ENCODE measurements at regions not wholly inside any gene's neighbourhood (a gene's known extent, or its start where the extent isn't known, plus 50 kb on each side); places are given as distances from the start of the nearest gene placed in this dataset.
"Not testable (repeated sequence)": the region's sequence is repeated elsewhere in the genome, so short reads cannot be mapped to it uniquely, and the experiment has no call there.

DNA sequence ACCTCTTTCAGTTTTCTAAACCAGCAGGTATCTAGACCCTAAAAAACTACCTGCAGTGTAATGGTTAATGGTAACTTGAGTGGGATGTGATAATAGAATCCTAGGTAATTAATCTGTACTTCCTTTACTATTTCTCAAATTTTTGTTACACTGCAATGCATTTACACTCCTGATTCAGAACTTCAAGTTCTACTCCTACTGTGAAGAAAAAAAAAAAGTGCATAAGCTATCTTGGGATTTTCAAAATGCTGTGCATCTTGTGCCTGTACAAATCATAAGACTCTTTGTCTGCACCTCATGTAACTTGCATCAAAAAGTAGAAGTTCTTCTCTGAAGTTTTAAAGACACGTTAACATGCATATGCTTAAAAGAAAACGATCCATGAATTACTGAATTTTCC lies 554.1 kb downstream of the CETN3 start:
- intact Hi-C loops (cut with micrococcal nuclease) = no loop called here

DNA sequence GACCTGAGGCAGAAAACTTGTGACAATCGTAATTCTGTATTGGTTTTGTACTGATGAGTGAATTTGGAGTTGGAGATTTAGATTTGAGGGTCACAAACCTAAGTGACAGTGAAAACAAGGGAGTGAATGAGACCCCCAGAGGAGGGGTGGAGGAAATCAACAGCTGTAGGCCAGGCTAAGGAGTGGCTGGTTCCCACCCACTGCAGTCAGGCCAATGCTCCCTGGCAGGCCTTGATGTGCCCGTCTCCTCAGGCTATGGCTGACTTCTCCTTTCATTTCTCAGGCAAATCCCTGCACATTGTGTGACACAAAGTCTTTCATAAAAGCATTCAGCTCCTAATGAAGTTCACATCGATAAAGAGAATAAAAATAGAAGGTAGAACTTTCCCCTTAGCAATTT lies 557.6 kb downstream of the CETN3 start:
- intact Hi-C loops (cut with micrococcal nuclease) = no loop called here

DNA sequence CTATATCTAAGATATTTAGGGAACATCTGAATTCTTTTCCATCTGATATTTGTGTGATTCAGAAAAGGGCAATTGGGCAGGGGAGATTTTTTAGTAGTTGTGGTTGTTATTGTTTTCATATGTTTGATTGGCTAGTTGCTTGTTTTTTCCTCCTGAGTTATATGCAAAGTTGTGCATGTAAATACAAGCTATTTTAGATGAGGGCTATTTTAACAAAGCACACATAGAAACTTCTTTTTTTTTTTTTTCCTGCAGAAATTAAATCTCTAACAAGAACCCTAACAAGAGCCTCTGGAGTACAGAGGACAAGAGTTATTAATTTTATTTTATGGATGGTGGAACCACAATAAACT lies 559.1 kb downstream of the CETN3 start:
- intact Hi-C loops (cut with micrococcal nuclease) = no loop called here

DNA sequence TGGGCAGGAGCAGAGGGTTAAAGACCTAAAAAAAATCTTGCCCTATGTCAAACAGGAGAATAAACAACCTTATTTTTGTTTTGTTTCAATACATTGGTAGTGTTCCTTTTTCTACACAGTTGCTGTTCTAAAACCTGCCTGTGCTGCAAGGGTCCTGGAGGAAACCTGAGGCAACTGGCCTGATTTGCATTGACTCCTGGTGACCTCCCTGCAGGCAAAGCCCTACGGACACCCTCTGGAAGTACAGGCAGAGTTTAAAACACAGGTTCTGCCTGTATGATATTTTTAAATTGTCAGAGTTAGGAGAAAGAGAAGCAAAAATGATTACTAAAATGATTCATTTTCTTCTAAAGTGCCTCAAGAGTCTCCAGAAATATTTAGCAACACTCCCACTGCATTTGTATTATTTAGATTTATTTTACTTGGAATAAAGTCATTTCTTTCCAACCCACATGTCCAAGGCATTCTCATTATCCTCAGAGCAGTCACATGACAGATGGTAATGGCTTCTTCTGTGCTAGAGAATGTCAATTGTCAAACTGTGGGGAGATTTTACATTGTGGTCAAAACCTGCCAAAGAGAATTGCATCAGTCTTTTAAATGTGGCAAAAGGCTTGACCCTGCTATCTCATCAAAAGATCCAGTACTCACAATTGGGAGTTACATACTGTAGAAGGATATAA lies 559.6 kb downstream of the CETN3 start:
- intact Hi-C loops (cut with micrococcal nuclease) = no loop called here

DNA sequence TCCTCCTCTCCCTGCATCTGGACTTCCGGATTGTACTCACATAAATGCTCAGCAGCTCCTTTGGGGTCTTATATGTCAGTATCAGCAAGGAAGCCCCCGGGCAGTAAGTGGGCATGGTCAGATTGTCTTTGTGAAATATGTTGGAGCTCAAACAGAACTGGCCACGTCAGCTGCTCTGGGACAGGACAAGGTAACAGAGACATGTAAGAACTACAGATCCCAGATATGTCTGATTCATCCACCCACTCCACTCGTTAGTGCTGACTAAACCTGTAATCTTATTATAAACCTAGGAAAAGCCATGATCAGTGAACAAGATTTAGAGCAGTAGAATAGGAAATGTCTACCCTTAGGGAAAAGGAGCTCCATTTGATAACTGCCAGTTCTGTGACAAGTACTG lies 561.8 kb downstream of the CETN3 start:
- intact Hi-C loops (cut with micrococcal nuclease) = no loop called here

DNA sequence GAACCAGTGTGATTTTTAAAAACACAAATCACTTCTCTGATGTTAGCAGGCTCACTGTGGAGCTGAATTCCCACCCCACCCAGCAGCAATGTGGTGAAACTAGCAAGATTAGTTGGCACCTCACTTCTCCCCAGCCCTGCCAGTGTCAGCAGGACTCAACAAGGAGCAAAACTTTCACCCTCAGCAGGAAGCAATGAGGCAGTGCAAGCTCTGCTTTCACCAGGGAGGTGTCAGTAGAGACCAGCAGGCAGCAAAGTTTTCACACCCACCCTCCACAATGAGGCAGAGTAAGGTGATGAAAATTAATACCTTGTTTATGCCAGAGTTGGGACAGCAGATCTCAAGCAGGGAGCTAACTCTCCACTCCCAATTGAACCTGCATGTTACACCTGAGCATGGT lies 565.0 kb downstream of the CETN3 start:
- intact Hi-C loops (cut with micrococcal nuclease) = no loop called here

DNA sequence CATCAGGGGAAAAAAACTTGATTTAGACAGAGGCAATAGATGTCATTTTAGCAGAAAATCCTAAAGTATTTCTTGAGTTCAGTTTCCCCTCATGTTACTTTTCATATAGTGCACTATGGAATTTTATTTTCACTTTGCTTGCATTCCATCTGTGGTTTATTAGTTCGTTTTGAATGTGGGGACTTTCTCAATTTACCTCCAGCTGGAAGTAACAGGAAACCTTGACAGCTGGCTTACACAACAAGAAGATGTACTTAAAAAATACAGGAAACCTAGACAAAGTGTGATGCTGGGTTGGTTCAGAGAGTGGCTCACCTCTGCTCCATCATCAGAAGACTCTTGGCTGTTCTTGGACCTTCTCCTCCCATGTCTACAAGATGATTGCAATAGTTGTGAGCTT lies 567.0 kb downstream of the CETN3 start:
- intact Hi-C loops (cut with micrococcal nuclease) = no loop called here

DNA sequence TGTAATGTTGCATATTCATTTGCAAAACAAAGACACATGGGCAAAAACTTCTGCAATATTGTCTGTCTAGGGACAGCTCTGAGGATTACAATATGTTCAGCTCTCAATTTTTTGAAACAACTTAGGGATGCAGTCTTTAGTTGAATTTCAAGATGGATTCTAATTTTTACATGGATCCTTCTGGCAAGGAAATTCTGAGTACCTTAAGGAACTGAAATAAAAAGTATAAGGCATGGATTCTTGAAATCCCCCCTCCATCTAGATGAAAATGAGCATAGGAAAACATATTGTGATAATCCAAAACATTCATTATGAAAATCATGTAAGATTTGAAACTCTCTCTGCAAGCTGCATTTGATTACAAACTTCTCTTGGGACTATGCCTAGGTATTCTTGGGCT lies 568.6 kb downstream of the CETN3 start:
- intact Hi-C loops (cut with micrococcal nuclease) = no loop called here

DNA sequence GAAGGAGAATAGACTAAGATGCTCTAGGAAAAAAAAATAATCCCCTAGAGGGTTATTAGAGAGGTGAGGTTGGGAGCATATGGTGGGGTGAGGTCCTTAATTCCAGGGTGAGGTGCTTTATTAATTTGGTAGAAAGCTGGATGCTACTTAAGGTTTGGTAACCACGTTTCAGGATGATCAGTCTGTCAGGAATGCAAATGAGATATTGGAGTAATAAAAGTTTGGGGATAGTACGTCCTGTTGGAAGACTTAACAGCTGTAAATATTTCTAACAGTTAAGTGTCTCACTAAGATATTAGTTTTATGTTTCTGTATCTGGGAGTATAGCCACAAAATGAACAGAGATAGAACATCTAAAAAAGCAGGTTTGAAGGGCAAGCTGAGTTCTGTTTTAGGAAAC lies 578.9 kb downstream of the CETN3 start:
- intact Hi-C loops (cut with micrococcal nuclease) = no loop called here

DNA sequence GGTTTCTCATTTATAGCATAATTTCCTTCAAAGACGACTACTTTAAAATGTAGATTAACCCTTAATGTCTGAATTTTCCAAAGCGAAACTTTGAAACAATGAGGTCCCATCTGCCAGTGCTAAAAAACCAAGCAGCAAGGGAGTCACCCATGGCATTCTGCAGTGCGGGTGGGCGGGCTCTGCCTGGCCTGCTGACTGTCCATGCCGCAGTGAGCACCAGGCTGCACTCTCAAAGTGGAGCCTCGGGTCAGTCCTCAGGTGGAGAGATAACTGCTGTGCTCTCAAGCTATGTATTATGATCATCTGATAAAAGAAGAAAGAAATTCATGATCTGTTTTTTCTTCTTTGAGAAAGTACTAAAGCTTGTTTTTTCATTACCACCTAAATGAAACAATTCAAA lies 581.6 kb downstream of the CETN3 start:
- intact Hi-C loops (cut with micrococcal nuclease) = no loop called here

DNA sequence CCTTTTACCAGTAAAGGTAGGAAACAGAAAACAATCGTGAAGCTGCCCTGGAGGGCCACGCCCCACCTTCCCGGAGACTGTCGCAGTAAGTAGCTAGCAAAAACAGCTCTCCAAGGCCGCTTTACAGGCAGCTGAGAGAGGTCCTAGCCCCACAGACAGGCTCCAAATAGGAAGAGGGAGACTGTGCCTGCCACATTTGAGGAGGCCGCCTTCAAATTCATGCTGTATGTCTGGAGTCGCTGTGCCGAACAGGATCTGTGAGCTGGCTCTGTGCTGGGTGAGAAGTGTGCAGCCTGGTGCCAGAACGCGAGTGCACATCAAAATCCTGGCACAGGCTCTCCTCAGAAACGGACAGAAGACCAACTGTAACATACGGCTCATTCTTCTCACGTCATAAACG lies 582.2 kb downstream of the CETN3 start:
- intact Hi-C loops (cut with micrococcal nuclease) = no loop called here

DNA sequence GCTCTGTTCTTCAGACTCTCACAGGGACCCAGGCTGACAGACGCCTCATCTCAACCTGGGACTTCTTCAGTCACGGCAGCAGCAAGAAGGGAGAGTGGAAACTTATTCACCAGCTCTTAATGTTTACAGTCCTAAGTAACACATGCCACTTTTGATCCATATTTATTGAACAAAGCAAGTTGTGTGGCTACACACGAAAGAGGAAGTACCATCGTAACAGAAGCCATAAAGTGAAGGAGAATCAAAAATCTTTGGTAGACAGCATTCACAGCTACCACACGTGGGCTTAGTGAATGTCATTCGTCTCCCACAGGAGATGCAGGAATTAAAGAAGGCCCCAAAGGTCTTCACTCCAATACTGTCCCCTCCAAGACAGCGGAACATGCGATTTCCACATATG lies 582.6 kb downstream of the CETN3 start:
- intact Hi-C loops (cut with micrococcal nuclease) = no loop called here

DNA sequence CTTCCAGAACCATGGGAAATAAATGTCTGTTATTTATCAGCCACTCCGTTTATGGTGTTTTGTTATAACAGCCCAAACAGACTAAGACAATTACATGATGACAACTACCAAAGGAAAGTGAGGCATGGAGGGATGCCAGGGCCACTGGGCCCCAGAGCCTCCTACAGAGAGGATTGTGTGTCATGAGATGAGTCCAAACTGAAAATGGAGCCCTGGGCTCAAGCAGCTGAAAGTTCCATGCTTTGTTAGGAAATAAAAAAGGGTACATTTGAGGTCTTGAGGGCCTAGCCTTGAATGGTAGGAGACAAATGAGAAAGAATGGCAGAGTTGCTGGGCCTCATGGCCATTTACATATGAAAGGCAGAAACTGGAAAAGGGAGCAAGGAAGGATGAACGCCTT lies 586.5 kb downstream of the CETN3 start:
- intact Hi-C loops (cut with micrococcal nuclease) = no loop called here

DNA sequence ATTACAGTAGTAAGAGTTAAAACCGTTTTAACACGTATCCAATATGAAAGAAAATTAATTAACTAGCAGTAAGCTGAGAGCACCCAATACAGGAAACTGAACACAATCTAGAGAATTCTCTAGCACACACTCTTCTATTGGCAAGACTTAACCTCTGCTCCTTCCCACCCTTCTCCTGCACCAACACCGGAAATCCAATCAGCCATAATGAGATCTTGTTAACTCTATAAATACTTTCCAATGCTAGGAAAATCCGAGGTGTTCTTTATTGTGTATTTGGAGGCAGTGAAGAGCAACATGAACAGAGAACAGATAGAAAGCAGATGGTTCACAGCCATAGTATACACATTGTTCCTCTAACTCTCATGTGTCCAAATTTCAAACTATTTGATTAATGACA lies 591.7 kb downstream of the CETN3 start:
- intact Hi-C loops (cut with micrococcal nuclease) = no loop called here

DNA sequence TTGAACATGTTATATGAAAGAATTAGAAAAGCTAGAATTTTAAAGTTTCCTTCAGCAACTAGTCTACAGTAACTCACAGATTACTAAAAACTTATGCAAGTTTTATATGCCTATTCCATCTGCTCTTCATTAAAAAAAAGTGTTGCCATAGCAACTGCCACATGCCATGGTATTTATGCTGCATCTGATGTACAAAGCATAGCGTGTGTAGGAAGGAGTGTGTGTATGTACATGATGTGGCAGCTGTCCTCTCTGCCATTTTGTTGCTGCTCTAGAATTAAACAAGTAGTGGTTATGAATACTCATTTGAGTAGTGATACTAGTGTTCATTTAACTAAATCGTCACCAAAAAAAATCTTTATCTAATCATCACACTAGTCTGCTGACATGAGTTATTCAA lies 593.5 kb downstream of the CETN3 start:
- intact Hi-C loops (cut with micrococcal nuclease) = no loop called here

DNA sequence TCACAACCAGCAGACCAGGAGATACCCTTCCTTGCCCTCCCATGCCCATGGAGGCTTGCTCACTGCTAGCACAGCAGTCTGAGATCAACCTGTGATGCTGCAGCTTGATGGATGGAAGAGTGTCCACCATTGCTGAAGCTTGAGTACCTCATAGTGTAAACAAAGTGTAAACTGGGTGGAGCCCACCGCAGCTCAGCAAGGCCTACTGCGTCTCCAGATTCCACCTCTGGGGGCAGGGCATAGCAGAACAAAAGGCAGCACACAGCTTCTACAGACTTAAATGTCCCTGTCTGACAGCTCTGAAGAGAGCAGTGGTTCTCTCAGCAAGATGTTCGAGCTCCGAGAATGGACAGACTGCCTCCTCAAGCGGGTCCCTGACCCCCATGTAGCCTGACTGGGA lies 608.8 kb downstream of the CETN3 start:
- intact Hi-C loops (cut with micrococcal nuclease) = not testable (repeated sequence)

DNA sequence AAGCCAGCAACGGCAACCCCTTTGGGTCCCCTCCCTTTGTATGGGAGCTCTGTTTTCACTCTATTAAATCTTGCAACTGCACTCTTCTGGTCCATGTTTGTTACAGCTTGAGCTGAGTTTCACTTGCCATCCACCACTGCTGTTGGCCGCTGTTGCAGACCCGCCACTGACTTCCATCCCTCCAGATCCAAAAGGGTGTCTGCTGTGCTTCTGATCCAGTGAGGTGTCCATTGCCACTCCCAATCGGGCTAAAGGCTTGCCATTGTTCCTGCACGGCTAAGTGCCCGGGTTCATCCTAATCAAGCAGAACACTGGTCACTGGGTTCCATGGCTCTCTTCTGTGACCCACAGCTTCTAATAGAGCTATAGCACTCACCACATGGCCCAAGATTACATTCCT lies 615.1 kb downstream of the CETN3 start:
- intact Hi-C loops (cut with micrococcal nuclease) = not testable (repeated sequence)

DNA sequence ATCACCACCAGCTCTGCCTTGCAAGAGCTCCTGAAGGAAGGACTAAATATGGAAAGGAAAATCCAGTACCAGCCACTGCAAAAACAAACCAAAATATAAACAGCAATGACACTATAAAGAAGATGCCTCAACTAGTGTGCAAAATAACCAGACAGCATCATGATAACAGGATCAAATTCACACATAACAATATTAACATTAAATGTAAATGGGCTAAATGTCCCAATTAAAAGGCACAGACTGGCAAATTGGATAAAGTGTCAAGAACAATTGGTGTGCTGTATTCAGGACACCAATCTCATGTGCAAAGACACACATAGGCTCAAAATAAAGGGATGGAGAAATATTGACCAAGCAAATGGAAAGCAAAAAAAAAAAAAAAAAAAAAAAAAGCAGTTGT lies 629.8 kb downstream of the CETN3 start:
- intact Hi-C loops (cut with micrococcal nuclease) = not testable (repeated sequence)

DNA sequence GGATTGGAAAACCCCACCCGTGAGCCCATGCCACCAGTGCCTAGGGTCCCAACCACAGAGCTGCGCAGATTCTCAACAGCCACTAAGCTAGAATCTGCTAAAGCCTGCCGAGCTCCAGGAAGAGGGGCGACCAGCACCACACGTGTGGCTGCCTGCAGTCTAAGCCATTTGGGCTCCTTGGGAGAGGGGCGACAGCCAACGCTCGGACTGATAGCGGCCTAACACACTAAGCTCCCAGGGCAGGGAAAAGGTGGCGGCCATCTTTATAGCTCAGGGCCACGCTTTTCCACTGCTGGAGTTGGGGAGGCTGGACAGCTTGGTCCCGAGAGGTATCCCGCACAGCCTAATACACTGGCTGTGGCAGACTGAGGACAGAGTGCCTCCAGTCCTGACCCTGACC lies 631.8 kb downstream of the CETN3 start:
- intact Hi-C loops (cut with micrococcal nuclease) = no loop called here

DNA sequence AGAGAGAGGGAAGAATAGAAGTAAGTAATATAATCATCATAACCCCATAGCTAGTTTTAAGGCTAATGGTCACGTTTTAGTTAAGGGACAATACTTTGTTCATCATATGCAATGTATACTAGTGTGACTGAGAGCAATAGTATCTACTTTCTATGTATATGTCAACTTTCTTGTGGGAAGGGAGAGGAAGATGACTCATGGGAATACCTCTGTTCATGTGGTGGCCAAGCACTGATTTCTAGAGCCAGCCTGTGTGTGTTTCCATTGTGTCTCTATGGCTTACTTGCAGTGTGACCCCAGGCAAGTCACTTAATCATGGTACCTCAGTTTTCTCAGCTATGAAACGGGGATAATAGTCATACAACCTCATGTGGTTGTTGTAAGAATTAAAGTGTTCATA lies 639.6 kb downstream of the CETN3 start:
- intact Hi-C loops (cut with micrococcal nuclease) = no loop called here

DNA sequence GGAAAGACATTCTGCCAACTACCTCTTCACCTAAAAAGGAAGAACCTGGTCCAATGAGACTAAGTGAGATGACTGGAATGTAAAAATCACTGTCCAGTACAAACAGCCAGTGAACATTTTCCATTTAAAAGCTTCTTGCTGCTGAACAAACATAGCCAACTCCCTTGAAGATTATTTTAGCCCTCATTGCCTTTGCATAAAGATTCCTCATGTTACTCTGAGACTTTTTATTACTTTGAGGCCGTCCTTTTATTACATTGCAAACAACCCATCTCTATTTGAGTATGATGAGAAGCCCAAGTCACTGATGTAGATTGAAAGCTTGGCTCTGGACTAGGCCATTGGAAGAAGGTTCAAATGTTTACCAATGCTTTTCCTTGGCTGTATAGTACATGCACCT lies 649.8 kb downstream of the CETN3 start:
- intact Hi-C loops (cut with micrococcal nuclease) = no loop called here

DNA sequence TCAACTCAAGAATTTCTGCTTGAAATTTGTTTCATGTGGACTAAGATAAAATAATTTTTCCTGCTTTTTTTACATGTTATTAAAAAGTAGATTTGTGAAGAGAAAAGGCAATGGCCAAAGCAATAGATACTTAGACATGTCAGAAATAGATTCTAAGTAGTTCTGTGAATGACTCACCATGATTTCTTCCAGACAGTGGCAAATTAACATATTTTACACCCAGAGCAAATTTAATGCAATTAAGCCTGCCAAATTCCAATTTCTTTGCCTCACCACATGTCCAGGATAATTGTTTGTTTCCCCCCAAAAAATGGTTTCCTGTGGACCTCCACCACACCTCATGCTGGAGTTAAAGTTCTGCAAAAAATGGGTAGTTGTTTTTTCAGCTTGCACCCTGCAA lies 651.4 kb downstream of the CETN3 start:
- intact Hi-C loops (cut with micrococcal nuclease) = no loop called here

DNA sequence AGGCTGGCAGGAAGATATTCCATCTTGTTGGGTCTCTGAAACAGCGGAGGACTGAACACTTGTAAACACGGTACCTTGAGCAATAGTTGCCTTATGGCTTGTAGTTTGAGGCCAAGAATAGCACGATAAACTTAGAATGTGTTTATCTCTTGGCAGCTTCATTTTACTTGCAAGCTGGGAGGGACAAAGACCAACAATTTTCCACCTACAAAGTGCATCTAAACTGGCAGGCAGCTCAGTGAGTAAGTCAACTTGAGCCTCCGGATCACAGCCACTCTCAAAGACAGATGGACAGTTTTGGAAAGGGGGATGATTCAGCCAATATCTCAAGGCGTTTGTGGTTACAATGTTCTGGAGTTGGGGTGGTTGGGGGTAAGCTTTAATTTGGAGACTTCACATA lies 652.6 kb downstream of the CETN3 start:
- intact Hi-C loops (cut with micrococcal nuclease) = no loop called here

DNA sequence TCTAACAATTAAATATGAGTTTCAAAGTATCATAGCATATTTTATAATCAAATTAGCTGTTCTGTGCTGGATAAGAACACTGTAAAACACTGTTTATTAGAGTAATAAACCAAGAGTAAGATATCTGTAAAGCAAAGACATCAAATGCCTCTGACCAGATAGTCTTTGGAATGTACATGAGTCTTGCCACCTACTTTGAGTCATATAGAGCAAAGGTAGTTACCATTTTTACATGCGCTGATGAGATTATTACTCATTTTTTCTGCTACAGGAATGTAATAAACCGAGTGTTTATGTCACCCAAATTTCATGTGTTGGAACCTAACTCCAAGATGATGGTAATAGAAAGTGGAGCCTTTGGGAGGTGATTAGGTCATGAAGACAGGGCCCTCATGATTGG lies 654.5 kb downstream of the CETN3 start:
- intact Hi-C loops (cut with micrococcal nuclease) = no loop called here

Data from T-helper 1 cell treated with Interleukin-12 subunit alpha and Interleukin-12 subunit beta and Interleukin-4 antibody, amounts not matched to agents 30 ng/mL and 1 ng/mL, for 36 hours (primary cell).